ENCODE measurements at regions not wholly inside any gene's neighbourhood (a gene's known extent, or its start where the extent isn't known, plus 50 kb on each side); places are given as distances from the start of the nearest gene placed in this dataset.

GRCh38 chr1:218813237-218813636, 360.4 kb upstream of the LYPLAL1 start:
- no peak overlapping the region for H3K27ac ChIP-seq (ENCODE audit: low read depth, low read length)
- H3K36me3 ChIP-seq (ENCODE audit: control insufficient read depth in 3 of 3, insufficient read depth in 3 of 3, low read length in 3 of 3): no peaks in the 10 kb centered on the region
- H3K9ac ChIP-seq (ENCODE audit: low read depth in 1 of 3, low read length in 3 of 3): no peak overlapping the region
- H3K27me3 ChIP-seq (ENCODE audit: control insufficient read depth in 3 of 3, insufficient read depth in 3 of 3, low read length in 3 of 3): no peaks in the 10 kb centered on the region
- no peak overlapping the region for H3K4me3 ChIP-seq (ENCODE audit: low read length in 3 of 3)
- peaks cover 0 to 3% (median 0%) of the 10 kb centered on the region in 3 donors for H3K4me1 ChIP-seq (ENCODE audit: control insufficient read depth in 3 of 3, insufficient read depth in 3 of 3, low read length in 3 of 3)
- no peaks in the 10 kb centered on the region for H3K9me3 ChIP-seq (ENCODE audit: control insufficient read depth in 3 of 3, low read length in 3 of 3)

- Histone ChIP-seq H3K4me3 (ENCODE audit: low read length in 3 of 3) (no peak overlapping the region), H3K4me1 (ENCODE audit: control insufficient read depth in 3 of 3, insufficient read depth in 3 of 3, low read length in 3 of 3) (peaks cover 0 to 3% (median 0%) of the 10 kb centered on the region in 3 donors), H3K27ac (ENCODE audit: low read depth, low read length) (no peak overlapping the region), H3K36me3 (ENCODE audit: control insufficient read depth in 3 of 3, insufficient read depth in 3 of 3, low read length in 3 of 3) (no peaks in the 10 kb centered on the region), H3K9me3 (ENCODE audit: control insufficient read depth in 3 of 3, low read length in 3 of 3) (no peaks in the 10 kb centered on the region), H3K9ac (ENCODE audit: low read depth in 1 of 3, low read length in 3 of 3) (no peak overlapping the region), H3K27me3 (ENCODE audit: control insufficient read depth in 3 of 3, insufficient read depth in 3 of 3, low read length in 3 of 3) (no peaks in the 10 kb centered on the region)
These were observed 358.6 kb upstream of the LYPLAL1 start for GRCh38 chr1:218815076-218815475.

- Histone ChIP-seq H3K27ac (ENCODE audit: low read depth, low read length) (no peak overlapping the region), H3K36me3 (ENCODE audit: control insufficient read depth in 3 of 3, insufficient read depth in 3 of 3, low read length in 3 of 3) (no peaks in the 10 kb centered on the region), H3K4me3 (ENCODE audit: low read length in 3 of 3) (no peak overlapping the region), H3K4me1 (ENCODE audit: control insufficient read depth in 3 of 3, insufficient read depth in 3 of 3, low read length in 3 of 3) (no peaks in the 10 kb centered on the region), H3K27me3 (ENCODE audit: control insufficient read depth in 3 of 3, insufficient read depth in 3 of 3, low read length in 3 of 3) (no peaks in the 10 kb centered on the region), H3K9me3 (ENCODE audit: control insufficient read depth in 3 of 3, low read length in 3 of 3) (no peaks in the 10 kb centered on the region), H3K9ac (ENCODE audit: low read depth in 1 of 3, low read length in 3 of 3) (no peak overlapping the region)
These were observed 356.6 kb upstream of the LYPLAL1 start for GRCh38 chr1:218817071-218817470.

GRCh38 chr1:218817691-218818465, 355.8 kb upstream of the LYPLAL1 start:
- Histone ChIP-seq H3K27me3 (ENCODE audit: control insufficient read depth in 3 of 3, insufficient read depth in 3 of 3, low read length in 3 of 3) (no peaks in the 10 kb centered on the region), H3K4me3 (ENCODE audit: low read length in 3 of 3) (no peak overlapping the region), H3K36me3 (ENCODE audit: control insufficient read depth in 3 of 3, insufficient read depth in 3 of 3, low read length in 3 of 3) (no peaks in the 10 kb centered on the region), H3K9ac (ENCODE audit: low read depth in 1 of 3, low read length in 3 of 3) (no peak overlapping the region), H3K9me3 (ENCODE audit: control insufficient read depth in 3 of 3, low read length in 3 of 3) (no peaks in the 10 kb centered on the region), H3K4me1 (ENCODE audit: control insufficient read depth in 3 of 3, insufficient read depth in 3 of 3, low read length in 3 of 3) (no peaks in the 10 kb centered on the region), H3K27ac (ENCODE audit: low read depth, low read length) (no peak overlapping the region)

GRCh38 chr1:218823291-218823900, 350.3 kb upstream of the LYPLAL1 start:
- no peaks in the 10 kb centered on the region for H3K36me3 ChIP-seq (ENCODE audit: control insufficient read depth in 3 of 3, insufficient read depth in 3 of 3, low read length in 3 of 3)
- H3K9ac ChIP-seq (ENCODE audit: low read depth in 1 of 3, low read length in 3 of 3): no peak overlapping the region
- no peak overlapping the region for H3K27ac ChIP-seq (ENCODE audit: low read depth, low read length)
- H3K4me1 ChIP-seq (ENCODE audit: control insufficient read depth in 3 of 3, insufficient read depth in 3 of 3, low read length in 3 of 3): no peaks in the 10 kb centered on the region
- H3K9me3 ChIP-seq (ENCODE audit: control insufficient read depth in 3 of 3, low read length in 3 of 3): no peaks in the 10 kb centered on the region
- H3K4me3 ChIP-seq (ENCODE audit: low read length in 3 of 3): no peak overlapping the region
- H3K27me3 ChIP-seq (ENCODE audit: control insufficient read depth in 3 of 3, insufficient read depth in 3 of 3, low read length in 3 of 3): no peaks in the 10 kb centered on the region

- Histone ChIP-seq H3K9ac (ENCODE audit: low read depth in 1 of 3, low read length in 3 of 3) (no peak overlapping the region), H3K9me3 (ENCODE audit: control insufficient read depth in 3 of 3, low read length in 3 of 3) (no peaks in the 10 kb centered on the region)
These were observed 346.2 kb upstream of the LYPLAL1 start for GRCh38 chr1:218827486-218827885.

GRCh38 chr1:218828125-218828650, 345.5 kb upstream of the LYPLAL1 start:
- H3K27ac ChIP-seq (ENCODE audit: low read depth, low read length): no peak overlapping the region
- H3K9me3 ChIP-seq (ENCODE audit: control insufficient read depth in 3 of 3, low read length in 3 of 3): no peaks in the 10 kb centered on the region
- no peaks in the 10 kb centered on the region for H3K27me3 ChIP-seq (ENCODE audit: control insufficient read depth in 3 of 3, insufficient read depth in 3 of 3, low read length in 3 of 3)
- no peaks in the 10 kb centered on the region for H3K4me1 ChIP-seq (ENCODE audit: control insufficient read depth in 3 of 3, insufficient read depth in 3 of 3, low read length in 3 of 3)
- no peak overlapping the region for H3K9ac ChIP-seq (ENCODE audit: low read depth in 1 of 3, low read length in 3 of 3)
- no peak overlapping the region for H3K4me3 ChIP-seq (ENCODE audit: low read length in 3 of 3)
- H3K36me3 ChIP-seq (ENCODE audit: control insufficient read depth in 3 of 3, insufficient read depth in 3 of 3, low read length in 3 of 3): no peaks in the 10 kb centered on the region

More at GRCh38 chr1:218827486-218827885, 346.2 kb upstream of the LYPLAL1 start:
- Histone ChIP-seq H3K4me1 (ENCODE audit: control insufficient read depth in 3 of 3, insufficient read depth in 3 of 3, low read length in 3 of 3) (no peaks in the 10 kb centered on the region), H3K4me3 (ENCODE audit: low read length in 3 of 3) (no peak overlapping the region), H3K36me3 (ENCODE audit: control insufficient read depth in 3 of 3, insufficient read depth in 3 of 3, low read length in 3 of 3) (no peaks in the 10 kb centered on the region), H3K27ac (ENCODE audit: low read depth, low read length) (no peak overlapping the region), H3K27me3 (ENCODE audit: control insufficient read depth in 3 of 3, insufficient read depth in 3 of 3, low read length in 3 of 3) (no peaks in the 10 kb centered on the region)

GRCh38 chr1:218829097-218829496, 344.6 kb upstream of the LYPLAL1 start:
- Histone ChIP-seq H3K36me3 (ENCODE audit: control insufficient read depth in 3 of 3, insufficient read depth in 3 of 3, low read length in 3 of 3) (no peaks in the 10 kb centered on the region), H3K9ac (ENCODE audit: low read depth in 1 of 3, low read length in 3 of 3) (no peak overlapping the region), H3K4me3 (ENCODE audit: low read length in 3 of 3) (no peak overlapping the region), H3K4me1 (ENCODE audit: control insufficient read depth in 3 of 3, insufficient read depth in 3 of 3, low read length in 3 of 3) (no peaks in the 10 kb centered on the region), H3K27me3 (ENCODE audit: control insufficient read depth in 3 of 3, insufficient read depth in 3 of 3, low read length in 3 of 3) (no peaks in the 10 kb centered on the region), H3K9me3 (ENCODE audit: control insufficient read depth in 3 of 3, low read length in 3 of 3) (no peaks in the 10 kb centered on the region), H3K27ac (ENCODE audit: low read depth, low read length) (no peak overlapping the region)

- no peak overlapping the region for H3K4me3 ChIP-seq (ENCODE audit: low read length in 3 of 3)
- no peaks in the 10 kb centered on the region for H3K4me1 ChIP-seq (ENCODE audit: control insufficient read depth in 3 of 3, insufficient read depth in 3 of 3, low read length in 3 of 3)
These were observed 338.1 kb upstream of the LYPLAL1 start for GRCh38 chr1:218835609-218836008.

GRCh38 chr1:218836264-218836663, 337.4 kb upstream of the LYPLAL1 start:
- no peaks in the 10 kb centered on the region for H3K36me3 ChIP-seq (ENCODE audit: control insufficient read depth in 3 of 3, insufficient read depth in 3 of 3, low read length in 3 of 3)
- no peak overlapping the region for H3K27ac ChIP-seq (ENCODE audit: low read depth, low read length)
- no peak overlapping the region for H3K9ac ChIP-seq (ENCODE audit: low read depth in 1 of 3, low read length in 3 of 3)
- H3K27me3 ChIP-seq (ENCODE audit: control insufficient read depth in 3 of 3, insufficient read depth in 3 of 3, low read length in 3 of 3): no peaks in the 10 kb centered on the region
- no peak overlapping the region for H3K4me3 ChIP-seq (ENCODE audit: low read length in 3 of 3)
- no peaks in the 10 kb centered on the region for H3K9me3 ChIP-seq (ENCODE audit: control insufficient read depth in 3 of 3, low read length in 3 of 3)
- H3K4me1 ChIP-seq (ENCODE audit: control insufficient read depth in 3 of 3, insufficient read depth in 3 of 3, low read length in 3 of 3): no peaks in the 10 kb centered on the region

More at GRCh38 chr1:218835609-218836008, 338.1 kb upstream of the LYPLAL1 start:
- H3K9ac ChIP-seq (ENCODE audit: low read depth in 1 of 3, low read length in 3 of 3): no peak overlapping the region
- H3K27ac ChIP-seq (ENCODE audit: low read depth, low read length): no peak overlapping the region
- no peaks in the 10 kb centered on the region for H3K27me3 ChIP-seq (ENCODE audit: control insufficient read depth in 3 of 3, insufficient read depth in 3 of 3, low read length in 3 of 3)
- H3K9me3 ChIP-seq (ENCODE audit: control insufficient read depth in 3 of 3, low read length in 3 of 3): no peaks in the 10 kb centered on the region
- no peaks in the 10 kb centered on the region for H3K36me3 ChIP-seq (ENCODE audit: control insufficient read depth in 3 of 3, insufficient read depth in 3 of 3, low read length in 3 of 3)

Measured in skeletal muscle tissue (tissue), 3 donors.